GM12878 (cell line): ENCODE measurements at regions not wholly inside any gene's neighbourhood (a gene's known extent, or its start where the extent isn't known, plus 50 kb on each side); places are given as distances from the start of the nearest gene placed in this dataset.

ENCODE experiments used
- ELK1 ChIP-seq: IDR thresholded peaks from 2 replicates; pipeline ENCODE4 v1.6.1; 2012; ENCODE audit warnings: low read depth, low read length, improper control_type of control experiment
- ESRRA ChIP-seq: IDR thresholded peaks from 2 replicates; pipeline ENCODE4 v1.6.1; 2012; ENCODE audit warnings: mild to moderate bottlenecking, low read length, improper control_type of control experiment
- GATAD2B ChIP-seq: fragments of 450-650 bp; conservative IDR thresholded peaks from 2 replicates; pipeline ENCODE4 v1.6.1; 2017; ENCODE audit warnings: low read depth, mild to moderate bottlenecking, moderate library complexity
- KLF5 ChIP-seq: fragments of 450-650 bp; IDR thresholded peaks from 2 replicates; pipeline ENCODE4 v1.6.1; 2014; ENCODE audit warnings: mild to moderate bottlenecking; ENCODE audit not compliant: partially characterized antibody
- MLLT1 ChIP-seq: fragments of 450-650 bp; IDR thresholded peaks from 2 replicates; pipeline ENCODE4 v1.6.1; 2016; ENCODE audit warnings: mild to moderate bottlenecking
- MTA2 ChIP-seq: fragments of 450-650 bp; IDR thresholded peaks from 2 replicates; pipeline ENCODE4 v1.6.1; 2016; ENCODE audit warnings: low read depth, mild to moderate bottlenecking, moderate library complexity
- NFXL1 ChIP-seq: fragments of 450-650 bp; IDR thresholded peaks from 2 replicates; pipeline ENCODE4 v1.6.1; 2017; ENCODE audit warnings: antibody characterized with exemption, mild to moderate bottlenecking, borderline replicate concordance
- STAT1 ChIP-seq: fragments of 450-650 bp; conservative IDR thresholded peaks from 2 replicates; pipeline ENCODE4 v1.6.1; 2014; ENCODE audit warnings: antibody characterized with exemption, mild to moderate bottlenecking
- SUPT20H ChIP-seq: IDR thresholded peaks from 2 replicates; pipeline ENCODE4 v1.6.1; 2011; ENCODE audit warnings: low read depth, mild to moderate bottlenecking, low read length, moderate library complexity, borderline replicate concordance; ENCODE audit not compliant: control insufficient read depth
- TARDBP ChIP-seq: IDR thresholded peaks from 2 replicates; pipeline ENCODE4 v1.6.1; 2016; ENCODE audit warnings: borderline replicate concordance
- TCF12 ChIP-seq: IDR thresholded peaks from 2 replicates; pipeline ENCODE4 v1.6.1; 2011; ENCODE audit warnings: low read depth, mild to moderate bottlenecking, low read length
- TCF7 ChIP-seq: IDR thresholded peaks from 2 replicates; pipeline ENCODE4 v1.6.1; 2014; ENCODE audit warnings: antibody characterized with exemption, borderline replicate concordance
- ZNF24 ChIP-seq: fragments of 450-650 bp; IDR thresholded peaks from 2 replicates; pipeline ENCODE4 v1.6.1; 2017; ENCODE audit warnings: antibody characterized with exemption, mild to moderate bottlenecking
- TF ChIP-seq, protein P1 (sequence below): fragments of 450-650 bp; IDR thresholded peaks from 2 replicates; pipeline ENCODE4 v1.6.1; 2017; ENCODE audit warnings: borderline replicate concordance

- TF ChIP-seq SUPT20H (no peak), TARDBP (no peak), ESRRA (no peak), STAT1 (no peak), TCF7 (no peak), ELK1 (no peak), ZNF24 (no peak), NFXL1 (no peak), TCF12 (no peak), KLF5 (no peak), GATAD2B (no peak), MTA2 (no peak), MLLT1 (no peak)
- TF ChIP-seq, protein P1, sequence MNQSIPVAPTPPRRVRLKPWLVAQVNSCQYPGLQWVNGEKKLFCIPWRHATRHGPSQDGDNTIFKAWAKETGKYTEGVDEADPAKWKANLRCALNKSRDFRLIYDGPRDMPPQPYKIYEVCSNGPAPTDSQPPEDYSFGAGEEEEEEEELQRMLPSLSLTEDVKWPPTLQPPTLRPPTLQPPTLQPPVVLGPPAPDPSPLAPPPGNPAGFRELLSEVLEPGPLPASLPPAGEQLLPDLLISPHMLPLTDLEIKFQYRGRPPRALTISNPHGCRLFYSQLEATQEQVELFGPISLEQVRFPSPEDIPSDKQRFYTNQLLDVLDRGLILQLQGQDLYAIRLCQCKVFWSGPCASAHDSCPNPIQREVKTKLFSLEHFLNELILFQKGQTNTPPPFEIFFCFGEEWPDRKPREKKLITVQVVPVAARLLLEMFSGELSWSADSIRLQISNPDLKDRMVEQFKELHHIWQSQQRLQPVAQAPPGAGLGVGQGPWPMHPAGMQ, result no peak
Observed at GRCh38 chr5:12652201-12652600, 748.0 kb upstream of the CTNND2 start (continued).
